GM12891 (cell line): ENCODE measurements at regions not wholly inside any gene's neighbourhood (a gene's known extent, or its start where the extent isn't known, plus 50 kb on each side); places are given as distances from the start of the nearest gene placed in this dataset.

Source experiments
- DNase-seq: peaks from one replicate; pipeline ENCODE4 v3.0.0; 2011; ENCODE audit warnings: low spot score; ENCODE audit not compliant: insufficient read length
- FAIRE-seq: peaks from 2 replicates; lab custom pipeline; 2011; peaks lifted over from hg19 to GRCh38; lab: Jason Lieb, UNC
- PAX5 ChIP-seq: IDR thresholded peaks from 2 replicates; pipeline ENCODE4 v1.6.1; 2011; ENCODE audit warnings: low read length, moderate library complexity, mild to moderate bottlenecking; ENCODE audit not compliant: insufficient read depth, severe bottlenecking
- POLR2A ChIP-seq: IDR thresholded peaks from 2 replicates; pipeline ENCODE4 v1.6.1; 2011; ENCODE audit warnings: low read depth, low read length, control low read depth
- POLR2AphosphoS5 ChIP-seq: IDR thresholded peaks from 2 replicates; pipeline ENCODE4 v1.6.1; 2011; ENCODE audit warnings: low read depth, low read length, control low read depth
- POU2F2 ChIP-seq: IDR thresholded peaks from 2 replicates; pipeline ENCODE4 v1.6.1; 2011; ENCODE audit warnings: low read depth, mild to moderate bottlenecking, control low read depth, low read length, moderate library complexity
- SPI1 ChIP-seq: IDR thresholded peaks from 2 replicates; pipeline ENCODE4 v1.6.1; 2011; ENCODE audit warnings: low read depth, low read length, control low read depth
- TAF1 ChIP-seq: IDR thresholded peaks from 2 replicates; pipeline ENCODE4 v1.6.1; 2011; ENCODE audit warnings: low read depth, low read length, control low read depth

GRCh38 chr5:123845356-123846100 is 333.6 kb downstream of the CSNK1G3 start:
- no peak for FAIRE-seq

GRCh38 chr5:123844873-123845272 is 332.9 kb downstream of the CSNK1G3 start:
- DNase-seq (no peak), FAIRE-seq (no peak)
- TF ChIP-seq POU2F2, result no peak
- TF ChIP-seq POLR2AphosphoS5, result no peak
- TF ChIP-seq SPI1, result no peak
- no peak for TF ChIP-seq POLR2A
- TF ChIP-seq PAX5, result no peak
- TF ChIP-seq TAF1, result no peak

More at GRCh38 chr5:123845356-123846100, 333.6 kb downstream of the CSNK1G3 start:
- TF ChIP-seq POLR2AphosphoS5 (no peak), SPI1 (no peak), PAX5 (no peak), POLR2A (no peak), POU2F2 (no peak), TAF1 (no peak)
- no peak for DNase-seq

- TF ChIP-seq POLR2AphosphoS5, result no peak
- no peak for TF ChIP-seq PAX5
- no peak for TF ChIP-seq SPI1
- TF ChIP-seq TAF1, result no peak
- no peak for TF ChIP-seq POLR2A
- TF ChIP-seq POU2F2, result no peak
- no peak for FAIRE-seq
- DNase-seq, result no peak
These were observed 323.4 kb downstream of the CSNK1G3 start for GRCh38 chr5:123835421-123835820.

- FAIRE-seq (no peak), DNase-seq (no peak)
- no peak for TF ChIP-seq SPI1
- no peak for TF ChIP-seq POLR2A
- TF ChIP-seq TAF1, result no peak
- TF ChIP-seq POLR2AphosphoS5, result no peak
- TF ChIP-seq POU2F2, result no peak
- TF ChIP-seq PAX5, result no peak
These were observed 318.6 kb downstream of the CSNK1G3 start for GRCh38 chr5:123830575-123830974.

GRCh38 chr5:123827811-123828210 is 315.8 kb downstream of the CSNK1G3 start:
- FAIRE-seq, result no peak
- TF ChIP-seq POLR2A, result no peak
- no peak for TF ChIP-seq SPI1
- no peak for TF ChIP-seq PAX5
- no peak for TF ChIP-seq POU2F2
- no peak for TF ChIP-seq POLR2AphosphoS5
- no peak for DNase-seq

- TF ChIP-seq SPI1 (no peak), TAF1 (no peak), PAX5 (no peak)
- no peak for FAIRE-seq
- DNase-seq, result no peak
These were observed 307.9 kb downstream of the CSNK1G3 start for GRCh38 chr5:123819833-123820232.

GRCh38 chr5:123819386-123819785 is 307.4 kb downstream of the CSNK1G3 start:
- FAIRE-seq, result no peak
- DNase-seq, result no peak
- no peak for TF ChIP-seq PAX5

- TF ChIP-seq POLR2A (no peak), PAX5 (no peak), TAF1 (no peak), POU2F2 (no peak), SPI1 (no peak), POLR2AphosphoS5 (no peak)
- DNase-seq, result no peak
- no peak for FAIRE-seq
These were observed 305.3 kb downstream of the CSNK1G3 start for GRCh38 chr5:123817267-123817666.

- no peak for DNase-seq
- TF ChIP-seq POLR2A, result no peak
- TF ChIP-seq POU2F2, result no peak
- no peak for TF ChIP-seq PAX5
- TF ChIP-seq TAF1, result no peak
- no peak for TF ChIP-seq SPI1
- TF ChIP-seq POLR2AphosphoS5, result no peak
- FAIRE-seq, result no peak
These were observed 303.0 kb downstream of the CSNK1G3 start for GRCh38 chr5:123814801-123815470.
